Endothelial cell of umbilical vein (primary cell): ENCODE measurements at regions not wholly inside any gene's neighbourhood (a gene's known extent, or its start where the extent isn't known, plus 50 kb on each side); places are given as distances from the start of the nearest gene placed in this dataset.

Experiments used
- BruUV-seq: library from RNA; stranded (reverse); fragments of 400-500 nt; replicated peaks from 2 replicates; lab custom pipeline; 2021; lab: Mats Ljungman, UMichigan
- CTCF ChIA-PET: fragments of 300-600, 350-600 bp; sonication (Branson Sonifier 250); formaldehyde crosslinking; loops from one replicate; lab custom pipeline; 2021; ENCODE audit warnings: antibody characterized with exemption, inconsistent platforms; lab: Charles Lee
- POLR2A ChIA-PET: fragments of 300-600, 350-600 bp; sonication (Branson Sonifier 250); formaldehyde crosslinking; loops from one replicate; lab custom pipeline; 2021; ENCODE audit warnings: antibody characterized with exemption, inconsistent platforms; lab: Charles Lee
- DNase-seq: peaks from one replicate; pipeline ENCODE4 v3.0.0-alpha.2; 2011; ENCODE audit warnings: low read depth, low spot score
- FAIRE-seq: peaks from 2 replicates; lab custom pipeline; 2011; peaks lifted over from hg19 to GRCh38; lab: Jason Lieb, UNC
- H2AFZ ChIP-seq: 2 replicates; pipeline ENCODE4 v1.6.0; 2012; ENCODE audit warnings: low read depth, low read length, control low read depth, inconsistent platforms
- H3K27ac ChIP-seq: 2 replicates; pipeline ENCODE4 v1.5.1; 2011; ENCODE audit warnings: low read depth, mild to moderate bottlenecking, control low read depth, low read length, moderate library complexity; ENCODE audit not compliant: insufficient read depth
- H3K27me3 ChIP-seq, 2 experiments: 2 replicates each; pipeline versions ENCODE4 v1.6.0 to v1.6.1; 2011; ENCODE audit warnings: low read length in 2 of 2, mixed read lengths in 1 of 2; ENCODE audit not compliant: control insufficient read depth in 2 of 2, insufficient read depth in 2 of 2
- H3K36me3 ChIP-seq, 2 experiments: 2 replicates in 1 of 2; 3 replicates in 1 of 2; pipeline ENCODE4 v1.5.1; 2011; ENCODE audit warnings: low read length in 2 of 2, mild to moderate bottlenecking in 1 of 2, moderate library complexity in 1 of 2; ENCODE audit not compliant: control insufficient read depth in 2 of 2, insufficient read depth in 2 of 2; ENCODE audit errors: extremely low read depth in 1 of 2
- H3K4me1 ChIP-seq: 3 replicates; pipeline ENCODE4 v1.5.1; 2011; ENCODE audit warnings: mild to moderate bottlenecking, low read length; ENCODE audit not compliant: control insufficient read depth, insufficient read depth; ENCODE audit errors: extremely low read depth
- H3K4me2 ChIP-seq: 2 replicates; pipeline ENCODE4 v1.6.1; 2011; ENCODE audit warnings: low read length, control low read depth, mixed read lengths; ENCODE audit not compliant: insufficient read depth
- H3K4me3 ChIP-seq, 3 experiments: fragments of 200-600 bp in 1 of 3; sonication (generic), shearing (Covaris generic) in 1 of 3; replicated peaks in 1 of 3; 2 replicates each; pipeline ENCODE4 v1.5.1; 2011 to 2016; ENCODE audit warnings: control low read depth in 3 of 3, low read length in 3 of 3, mild to moderate bottlenecking in 2 of 3, inconsistent platforms in 1 of 3, low read depth in 1 of 3, moderate library complexity in 1 of 3; ENCODE audit not compliant: insufficient read depth in 1 of 3
- H3K79me2 ChIP-seq: 2 replicates; pipeline ENCODE4 v1.6.0; 2012; ENCODE audit warnings: low read length, inconsistent platforms; ENCODE audit not compliant: control insufficient read depth, insufficient read depth
- H3K9ac ChIP-seq: replicated peaks from 2 replicates; pipeline ENCODE3; 2011; ENCODE audit warnings: low read length, control low read depth; ENCODE audit not compliant: insufficient read depth; ENCODE audit errors: extremely low read depth
- H3K9me1 ChIP-seq: replicated peaks from 3 replicates; pipeline ENCODE4 v1.6.0; 2011; ENCODE audit warnings: mild to moderate bottlenecking, low read length; ENCODE audit not compliant: control insufficient read depth, insufficient read depth; ENCODE audit errors: extremely low read depth
- H3K9me3 ChIP-seq: replicated peaks from 2 replicates; pipeline ENCODE4 v1.5.1; 2012; ENCODE audit warnings: low read length, inconsistent platforms; ENCODE audit not compliant: control insufficient read depth, insufficient read depth
- H4K20me1 ChIP-seq: replicated peaks from 2 replicates; pipeline ENCODE3; 2011; ENCODE audit warnings: mild to moderate bottlenecking, low read length; ENCODE audit not compliant: control insufficient read depth, insufficient read depth; ENCODE audit errors: extremely low read depth
- CTCF ChIP-seq, 2 donors: IDR thresholded peaks; 1 replicate in 1 of 2; 2 replicates in 1 of 2; pipeline ENCODE4 v1.5.1; 2011; ENCODE audit warnings: low read length in 2 of 2, mild to moderate bottlenecking in 2 of 2, moderate library complexity in 2 of 2, control low read depth in 1 of 2, inconsistent platforms in 1 of 2, low read depth in 1 of 2; ENCODE audit not compliant: insufficient read depth in 1 of 2; ENCODE audit errors: extremely low read depth in 1 of 2
- EZH2 ChIP-seq: IDR thresholded peaks from 2 replicates; pipeline ENCODE4 v1.6.1; 2012; ENCODE audit warnings: borderline replicate concordance, low read depth, mild to moderate bottlenecking, moderate library complexity, low read length, inconsistent platforms; ENCODE audit not compliant: severe bottlenecking
- GATA2 ChIP-seq: IDR thresholded peaks from 2 replicates; pipeline ENCODE4 v1.7.0; 2011; ENCODE audit warnings: low read depth, mild to moderate bottlenecking, moderate library complexity, mixed read lengths, low read length; ENCODE audit not compliant: insufficient read length, insufficient read depth
- JUN ChIP-seq: IDR thresholded peaks from 2 replicates; pipeline ENCODE4 v1.6.1; 2011; ENCODE audit warnings: borderline replicate concordance, low read depth; ENCODE audit not compliant: insufficient read length, insufficient read depth
- MAX ChIP-seq: IDR thresholded peaks from 2 replicates; pipeline ENCODE4 v1.6.1; 2011; ENCODE audit not compliant: insufficient read depth, insufficient read length
- MYC ChIP-seq: IDR thresholded peaks from one replicate; pipeline ENCODE4 v1.6.1; 2011; ENCODE audit warnings: mild to moderate bottlenecking, low read depth, low read length
- dilution Hi-C: fragments of 300-500 bp; cut with MboI; formaldehyde crosslinking; loops from one replicate; pipeline ENCODE4 v1.15.0; 2019; ENCODE audit warnings: low sequenced_read_pairs; ENCODE audit not compliant: extremely low pct_ligation_motif_present
- intact Hi-C: fragments of 100-400 bp; cut with micrococcal nuclease; formaldehyde crosslinking; loops from one replicate; pipeline ENCODE4 v1.10.0; 2022

GRCh38 chr9:117927354-117927753 is 223.2 kb downstream of the TLR4 start:
- FAIRE-seq: no peak
- no peaks in the 10 kb centered on the region for H3K36me3 ChIP-seq
- DNase-seq: no peak
- no peaks in the 10 kb centered on the region for H3K9me3 ChIP-seq
- H3K9ac ChIP-seq: no peak overlapping the region
- intact Hi-C loops: no loop called here
- CTCF ChIA-PET: interaction anchor here (1.6 kb wide), 1 partner anchor 15 kb away, joined by 3 read pairs; no protein-coding TSS in a partner anchor
- H3K79me2 ChIP-seq: no peaks in the 10 kb centered on the region
- dilution Hi-C loops: no loop called here
- no peaks in the 10 kb centered on the region for H4K20me1 ChIP-seq
- no peak overlapping the region for H3K4me3 ChIP-seq
- H3K4me2 ChIP-seq: no peak overlapping the region
- no TSS peak for BruUV-seq
- no peaks in the 10 kb centered on the region for H3K4me1 ChIP-seq
- no peak for TF ChIP-seq CTCF (IDR thresholded peaks at IDR 0.05; ENCODE audit: extremely low read depth in 1 of 2, insufficient read depth in 1 of 2, low read depth in 1 of 2, low read length in 2 of 2)
- no peak for TF ChIP-seq MYC
- no peak for TF ChIP-seq MAX
- TF ChIP-seq GATA2: no peak
- TF ChIP-seq JUN: no peak
- H2AFZ ChIP-seq: no peak overlapping the region
- H3K27ac ChIP-seq: no peak overlapping the region
- H3K27me3 ChIP-seq: no peaks in the 10 kb centered on the region
- POLR2A ChIA-PET: no interaction called here
- H3K9me1 ChIP-seq: no peaks in the 10 kb centered on the region

- BruUV-seq: no TSS peak
- no peak overlapping the region for H3K9ac ChIP-seq
- H3K27ac ChIP-seq: no peak overlapping the region
- H3K4me2 ChIP-seq: no peak overlapping the region
- no peaks in the 10 kb centered on the region for H3K4me1 ChIP-seq
- FAIRE-seq (no peak), DNase-seq (no peak)
- POLR2A ChIA-PET: no interaction called here
- H3K27me3 ChIP-seq: no peaks in the 10 kb centered on the region
- H3K36me3 ChIP-seq: no peaks in the 10 kb centered on the region
- CTCF ChIA-PET: no interaction called here
- no peaks in the 10 kb centered on the region for H3K79me2 ChIP-seq
- no peaks in the 10 kb centered on the region for H4K20me1 ChIP-seq
- no peak overlapping the region for H3K4me3 ChIP-seq
- dilution Hi-C loops: no loop called here
- TF ChIP-seq MAX: no peak
- TF ChIP-seq JUN: no peak
- no peak for TF ChIP-seq EZH2
- no peak overlapping the region for H2AFZ ChIP-seq
- no peaks in the 10 kb centered on the region for H3K9me3 ChIP-seq
- no peaks in the 10 kb centered on the region for H3K9me1 ChIP-seq
- intact Hi-C loops: no loop called here
Observed at GRCh38 chr9:117929868-117930267, 225.7 kb downstream of the TLR4 start.
